ENCODE measurements at regions not wholly inside any gene's neighbourhood (a gene's known extent, or its start where the extent isn't known, plus 50 kb on each side); places are given as distances from the start of the nearest gene placed in this dataset.

DNA sequence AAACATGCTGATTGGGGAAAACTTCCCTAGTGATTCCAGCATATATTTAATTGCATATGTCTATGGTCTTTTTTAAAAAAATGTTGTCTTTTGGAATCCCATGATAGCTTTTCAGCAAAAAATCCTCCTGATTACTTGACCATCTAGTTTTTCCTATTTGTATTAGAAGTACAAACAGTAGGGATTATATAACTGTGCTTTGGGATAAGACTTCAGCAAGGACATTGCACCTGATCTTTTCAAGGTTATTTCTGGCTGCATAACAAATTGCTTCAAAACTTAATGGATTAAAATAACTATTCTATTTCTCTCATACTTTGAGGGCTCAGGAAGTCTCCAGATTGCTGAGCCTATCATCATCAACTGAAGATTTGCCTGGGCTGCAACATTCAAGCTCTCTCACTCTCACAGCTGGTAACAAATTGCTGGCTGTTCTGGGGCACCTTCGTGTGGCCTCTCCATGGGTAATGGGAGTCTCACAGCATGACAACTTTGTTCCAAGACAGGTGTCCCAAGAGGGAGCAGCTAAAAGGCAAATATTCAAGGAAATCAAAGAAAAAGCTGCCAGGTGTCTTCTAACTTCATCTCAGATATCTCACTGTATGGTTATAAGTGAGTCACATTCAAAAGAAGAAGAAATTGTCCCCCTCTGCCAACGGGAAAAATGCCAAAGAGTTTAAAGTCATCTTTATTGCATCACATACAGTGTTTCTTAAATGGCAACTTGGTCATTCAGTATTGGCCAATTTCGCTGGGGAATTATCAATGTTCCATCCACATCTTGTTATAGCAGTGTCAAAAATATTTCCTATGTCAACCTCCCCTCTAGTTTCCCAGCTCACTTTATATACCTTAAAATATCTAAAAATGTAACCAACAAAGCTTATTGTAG is 644.5 kb upstream of the GRM7 start:
- Histone ChIP-seq H3K9ac (ENCODE audit: low read depth, low read length) (no peak overlapping the region), H3K9me3 (ENCODE audit: control insufficient read depth, insufficient read depth, low read length) (no peaks in the 10 kb centered on the region), H3K4me1 (ENCODE audit: control insufficient read depth, insufficient read depth, low read length) (peaks cover 4% of the 10 kb centered on the region), H3K27me3 (ENCODE audit: control insufficient read depth, insufficient read depth, low read length) (no peaks in the 10 kb centered on the region), H3K36me3 (ENCODE audit: control insufficient read depth, insufficient read depth, low read length) (no peaks in the 10 kb centered on the region), H3K4me3 (ENCODE audit: low read depth, low read length) (no peak overlapping the region)

GRCh38 chr3:6220447-6220846 is 640.5 kb upstream of the GRM7 start:
- H3K4me3 ChIP-seq (ENCODE audit: low read depth, low read length): no peak overlapping the region
- H3K4me1 ChIP-seq (ENCODE audit: control insufficient read depth, insufficient read depth, low read length): peaks cover 4% of the 10 kb centered on the region
- no peaks in the 10 kb centered on the region for H3K27me3 ChIP-seq (ENCODE audit: control insufficient read depth, insufficient read depth, low read length)
- H3K9ac ChIP-seq (ENCODE audit: low read depth, low read length): no peak overlapping the region
- no peaks in the 10 kb centered on the region for H3K9me3 ChIP-seq (ENCODE audit: control insufficient read depth, insufficient read depth, low read length)
- H3K36me3 ChIP-seq (ENCODE audit: control insufficient read depth, insufficient read depth, low read length): no peaks in the 10 kb centered on the region

- Histone ChIP-seq H3K36me3 (ENCODE audit: control insufficient read depth, insufficient read depth, low read length) (no peaks in the 10 kb centered on the region), H3K9me3 (ENCODE audit: control insufficient read depth, insufficient read depth, low read length) (no peaks in the 10 kb centered on the region), H3K4me1 (ENCODE audit: control insufficient read depth, insufficient read depth, low read length) (peaks cover 4% of the 10 kb centered on the region), H3K9ac (ENCODE audit: low read depth, low read length) (no peak overlapping the region), H3K4me3 (ENCODE audit: low read depth, low read length) (no peak overlapping the region), H3K27me3 (ENCODE audit: control insufficient read depth, insufficient read depth, low read length) (no peaks in the 10 kb centered on the region)
These were observed 638.8 kb upstream of the GRM7 start for GRCh38 chr3:6222069-6222468.

GRCh38 chr3:6223572-6223971 is 637.3 kb upstream of the GRM7 start:
- peaks cover 4% of the 10 kb centered on the region for H3K4me1 ChIP-seq (ENCODE audit: control insufficient read depth, insufficient read depth, low read length)
- no peaks in the 10 kb centered on the region for H3K9me3 ChIP-seq (ENCODE audit: control insufficient read depth, insufficient read depth, low read length)
- no peaks in the 10 kb centered on the region for H3K36me3 ChIP-seq (ENCODE audit: control insufficient read depth, insufficient read depth, low read length)

DNA sequence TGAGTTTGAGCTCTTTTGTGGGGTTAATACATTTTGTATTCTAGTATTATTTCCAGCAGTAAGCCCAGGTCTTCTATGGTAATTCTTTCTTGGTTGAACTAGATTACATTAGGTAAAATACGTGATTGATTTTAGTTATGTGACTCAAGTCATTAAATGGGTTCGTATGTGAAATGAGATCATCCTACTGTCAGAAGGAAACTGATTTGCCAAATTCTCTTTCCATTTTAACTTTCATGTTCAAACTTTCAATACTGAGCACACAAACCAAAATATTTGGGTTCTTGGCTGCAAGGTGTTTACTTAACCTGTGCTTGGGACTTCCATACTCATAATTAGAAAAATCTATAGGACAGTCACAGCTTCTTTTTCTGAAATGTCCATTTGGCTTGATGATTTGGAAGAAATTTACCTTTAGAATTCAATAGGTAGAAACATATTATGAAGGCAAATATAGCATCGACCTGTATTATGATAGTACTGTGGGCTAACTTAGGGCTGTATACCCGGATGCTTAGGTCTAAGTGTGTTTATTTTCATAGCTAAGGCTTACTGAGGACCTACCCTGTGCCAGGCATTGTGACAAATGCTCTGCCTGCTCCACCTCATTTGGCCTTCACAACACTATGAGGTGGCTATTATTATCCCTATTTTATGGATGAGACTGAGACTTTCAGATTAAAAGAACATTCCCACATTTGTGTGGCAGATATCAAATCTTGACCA is 631.8 kb upstream of the GRM7 start:
- H3K27me3 ChIP-seq (ENCODE audit: control insufficient read depth, insufficient read depth, low read length): no peaks in the 10 kb centered on the region
- H3K9me3 ChIP-seq (ENCODE audit: control insufficient read depth, insufficient read depth, low read length): no peaks in the 10 kb centered on the region
- no peak overlapping the region for H3K4me3 ChIP-seq (ENCODE audit: low read depth, low read length)
- no peaks in the 10 kb centered on the region for H3K4me1 ChIP-seq (ENCODE audit: control insufficient read depth, insufficient read depth, low read length)
- H3K9ac ChIP-seq (ENCODE audit: low read depth, low read length): no peak overlapping the region
- no peaks in the 10 kb centered on the region for H3K36me3 ChIP-seq (ENCODE audit: control insufficient read depth, insufficient read depth, low read length)

More at GRCh38 chr3:6223572-6223971, 637.3 kb upstream of the GRM7 start:
- H3K9ac ChIP-seq (ENCODE audit: low read depth, low read length): no peak overlapping the region
- no peaks in the 10 kb centered on the region for H3K27me3 ChIP-seq (ENCODE audit: control insufficient read depth, insufficient read depth, low read length)
- H3K4me3 ChIP-seq (ENCODE audit: low read depth, low read length): no peak overlapping the region

- Histone ChIP-seq H3K9ac (ENCODE audit: low read depth, low read length) (no peak overlapping the region), H3K4me3 (ENCODE audit: low read depth, low read length) (no peak overlapping the region), H3K4me1 (ENCODE audit: control insufficient read depth, insufficient read depth, low read length) (no peaks in the 10 kb centered on the region), H3K9me3 (ENCODE audit: control insufficient read depth, insufficient read depth, low read length) (no peaks in the 10 kb centered on the region), H3K36me3 (ENCODE audit: control insufficient read depth, insufficient read depth, low read length) (no peaks in the 10 kb centered on the region), H3K27me3 (ENCODE audit: control insufficient read depth, insufficient read depth, low read length) (no peaks in the 10 kb centered on the region)
These were observed 631.0 kb upstream of the GRM7 start for GRCh38 chr3:6229778-6230410.

GRCh38 chr3:6242104-6242503 is 618.8 kb upstream of the GRM7 start:
- H3K4me1 ChIP-seq (ENCODE audit: control insufficient read depth, insufficient read depth, low read length): no peaks in the 10 kb centered on the region
- H3K9me3 ChIP-seq (ENCODE audit: control insufficient read depth, insufficient read depth, low read length): no peaks in the 10 kb centered on the region
- H3K4me3 ChIP-seq (ENCODE audit: low read depth, low read length): no peak overlapping the region
- H3K36me3 ChIP-seq (ENCODE audit: control insufficient read depth, insufficient read depth, low read length): no peaks in the 10 kb centered on the region
- H3K9ac ChIP-seq (ENCODE audit: low read depth, low read length): no peak overlapping the region
- no peaks in the 10 kb centered on the region for H3K27me3 ChIP-seq (ENCODE audit: control insufficient read depth, insufficient read depth, low read length)

DNA sequence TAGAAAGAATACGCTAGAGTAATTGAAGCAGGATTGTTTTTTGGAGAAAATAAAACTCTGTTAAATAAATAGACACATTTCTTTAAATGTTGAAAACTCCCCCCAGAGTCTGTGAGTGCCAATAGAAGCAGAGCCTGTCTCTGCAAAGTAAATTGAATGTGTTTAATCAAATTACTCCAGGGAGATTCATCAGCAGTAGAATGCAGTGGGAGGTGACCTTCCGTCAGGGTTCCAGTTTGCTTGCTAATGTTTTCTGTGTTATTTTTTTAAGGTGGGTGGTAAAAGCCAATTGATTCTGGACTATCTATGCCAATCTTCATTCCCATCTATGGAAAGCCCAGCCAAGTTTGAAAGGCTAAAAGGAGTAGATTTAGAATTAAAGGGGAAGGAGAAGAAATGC is 612.4 kb upstream of the GRM7 start:
- no peaks in the 10 kb centered on the region for H3K36me3 ChIP-seq (ENCODE audit: control insufficient read depth, insufficient read depth, low read length)
- H3K4me3 ChIP-seq (ENCODE audit: low read depth, low read length): no peak overlapping the region
- H3K9me3 ChIP-seq (ENCODE audit: control insufficient read depth, insufficient read depth, low read length): no peaks in the 10 kb centered on the region
- no peaks in the 10 kb centered on the region for H3K27me3 ChIP-seq (ENCODE audit: control insufficient read depth, insufficient read depth, low read length)
- H3K4me1 ChIP-seq (ENCODE audit: control insufficient read depth, insufficient read depth, low read length): no peaks in the 10 kb centered on the region
- H3K9ac ChIP-seq (ENCODE audit: low read depth, low read length): no peak overlapping the region

GRCh38 chr3:6249679-6250078 is 611.2 kb upstream of the GRM7 start:
- H3K9me3 ChIP-seq (ENCODE audit: control insufficient read depth, insufficient read depth, low read length): no peaks in the 10 kb centered on the region
- no peak overlapping the region for H3K9ac ChIP-seq (ENCODE audit: low read depth, low read length)
- H3K36me3 ChIP-seq (ENCODE audit: control insufficient read depth, insufficient read depth, low read length): no peaks in the 10 kb centered on the region
- H3K4me1 ChIP-seq (ENCODE audit: control insufficient read depth, insufficient read depth, low read length): no peaks in the 10 kb centered on the region
- H3K27me3 ChIP-seq (ENCODE audit: control insufficient read depth, insufficient read depth, low read length): no peaks in the 10 kb centered on the region
- no peak overlapping the region for H3K4me3 ChIP-seq (ENCODE audit: low read depth, low read length)

DNA sequence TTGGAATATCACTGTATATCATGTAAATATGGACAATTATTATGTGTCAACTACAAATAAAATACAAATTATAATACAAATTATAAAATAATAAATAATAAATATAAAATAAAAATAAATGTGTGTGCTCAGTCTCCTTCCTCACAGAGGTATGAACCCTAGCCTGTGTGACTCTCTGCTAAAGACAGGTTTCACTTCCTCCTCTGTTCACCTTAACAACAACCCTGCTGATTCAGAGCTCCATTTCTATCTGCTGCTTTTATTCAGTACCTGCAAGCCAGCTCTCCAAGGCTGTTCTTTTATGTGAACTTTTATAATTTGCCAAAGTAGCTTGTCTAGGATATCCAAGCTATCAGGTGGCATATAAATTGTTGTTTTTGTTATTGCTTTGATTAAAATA is 610.7 kb upstream of the GRM7 start:
- no peak overlapping the region for H3K9ac ChIP-seq (ENCODE audit: low read depth, low read length)
- H3K4me3 ChIP-seq (ENCODE audit: low read depth, low read length): no peak overlapping the region
- H3K36me3 ChIP-seq (ENCODE audit: control insufficient read depth, insufficient read depth, low read length): no peaks in the 10 kb centered on the region

DNA sequence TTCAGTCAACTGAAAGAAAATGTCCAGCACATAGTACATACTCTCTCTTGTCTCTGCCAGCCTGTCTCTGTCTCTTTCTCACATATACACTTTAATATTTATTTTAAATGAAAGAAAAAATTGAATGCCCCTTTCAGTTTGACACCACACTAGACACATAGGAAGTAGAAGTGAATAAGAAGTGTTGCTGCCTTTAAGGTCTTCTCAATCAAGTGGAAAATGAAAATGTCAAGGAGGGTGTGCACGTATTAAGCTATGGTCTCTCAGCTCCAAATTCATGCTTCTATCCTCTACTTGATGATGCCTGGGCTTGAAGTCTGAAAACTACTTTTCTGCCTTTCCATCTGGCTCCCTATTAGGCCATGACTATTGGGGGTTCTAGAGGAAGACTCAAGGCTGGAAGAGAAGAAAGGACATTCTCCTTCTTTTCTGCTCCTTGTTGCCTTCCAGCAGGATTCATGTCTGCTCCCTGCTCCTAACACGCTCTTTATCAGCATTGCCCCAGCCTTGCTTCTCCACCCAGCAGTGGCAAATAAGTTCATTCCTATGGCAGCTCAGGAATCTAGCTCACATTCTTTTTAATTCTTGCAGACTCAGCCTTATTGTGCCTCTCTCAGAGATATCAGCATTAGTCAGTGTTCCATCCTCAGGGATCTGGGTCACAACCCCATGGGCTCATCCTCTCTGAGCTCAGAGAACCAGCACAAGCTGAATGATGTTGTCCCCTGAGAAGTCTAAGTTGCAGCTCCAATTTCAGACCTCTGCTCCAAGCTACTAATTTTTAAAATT is 609.1 kb upstream of the GRM7 start:
- Histone ChIP-seq H3K9ac (ENCODE audit: low read depth, low read length) (no peak overlapping the region), H3K36me3 (ENCODE audit: control insufficient read depth, insufficient read depth, low read length) (no peaks in the 10 kb centered on the region), H3K4me3 (ENCODE audit: low read depth, low read length) (no peak overlapping the region), H3K4me1 (ENCODE audit: control insufficient read depth, insufficient read depth, low read length) (no peaks in the 10 kb centered on the region), H3K9me3 (ENCODE audit: control insufficient read depth, insufficient read depth, low read length) (no peaks in the 10 kb centered on the region), H3K27me3 (ENCODE audit: control insufficient read depth, insufficient read depth, low read length) (no peaks in the 10 kb centered on the region)

More for the DNA sequence above, 610.7 kb upstream of the GRM7 start:
- no peaks in the 10 kb centered on the region for H3K9me3 ChIP-seq (ENCODE audit: control insufficient read depth, insufficient read depth, low read length)
- no peaks in the 10 kb centered on the region for H3K4me1 ChIP-seq (ENCODE audit: control insufficient read depth, insufficient read depth, low read length)
- no peaks in the 10 kb centered on the region for H3K27me3 ChIP-seq (ENCODE audit: control insufficient read depth, insufficient read depth, low read length)
